Lower leg skin (tissue), 3 donors: ENCODE measurements at regions not wholly inside any gene's neighbourhood (a gene's known extent, or its start where the extent isn't known, plus 50 kb on each side); places are given as distances from the start of the nearest gene placed in this dataset.

Source experiments
- CTCF ChIP-seq, 3 donors: fragments of 450-650 bp; IDR thresholded peaks; one replicate each; pipeline ENCODE4 v1.5.1; 2016; ENCODE audit warnings: antibody characterized with exemption in 3 of 3, mild to moderate bottlenecking in 3 of 3, moderate library complexity in 2 of 3
- POLR2A ChIP-seq, 2 donors: fragments of 450-650 bp; IDR thresholded peaks; one replicate each; pipeline ENCODE4 v1.6.1; 2016 to 2017; ENCODE audit warnings: antibody characterized with exemption in 2 of 2, mild to moderate bottlenecking in 1 of 2, moderate library complexity in 1 of 2

- TF ChIP-seq POLR2A (IDR thresholded peaks at IDR 0.05) (no peak), CTCF (IDR thresholded peaks at IDR 0.05) (no peak)
Measured at GRCh38 chr6:47131773-47132172, 89.6 kb upstream of the ADGRF1 start.
